Astrocyte of the cerebellum (primary cell): ENCODE measurements at regions not wholly inside any gene's neighbourhood (a gene's known extent, or its start where the extent isn't known, plus 50 kb on each side); places are given as distances from the start of the nearest gene placed in this dataset.

Experiments
- DNase-seq: peaks from one replicate; pipeline ENCODE4 v3.0.0-alpha.2; 2011; ENCODE audit warnings: low read depth
- H3K4me3 ChIP-seq: 2 replicates; pipeline ENCODE4 v1.5.1; 2011; ENCODE audit warnings: mild to moderate bottlenecking, low read depth, low read length, moderate library complexity
- CTCF ChIP-seq: IDR thresholded peaks from 2 replicates; pipeline ENCODE4 v1.5.1; 2012; ENCODE audit warnings: low read length, low read depth, moderate library complexity, mild to moderate bottlenecking; ENCODE audit errors: missing control alignments
- in situ Hi-C: cut with HindIII; loops from 2 replicates; pipeline ENCODE4 v1.10.0; 2017; ENCODE audit warnings: low sequenced_read_pairs

GRCh38 chr9:38162332-38163211 lies 93.5 kb upstream of the SHB start:
- no peak overlapping the region for H3K4me3 ChIP-seq
- in situ Hi-C loops = no loop called here
- DNase-seq = no peak
- TF ChIP-seq CTCF = no peak

GRCh38 chr9:38160613-38161215 lies 91.7 kb upstream of the SHB start:
- peak; percentile 11 for DNase-seq
- peak; percentile 77 for TF ChIP-seq CTCF
- in situ Hi-C loops = no loop called here
- H3K4me3 ChIP-seq = no peak overlapping the region

GRCh38 chr9:38159599-38159998 lies 90.6 kb upstream of the SHB start:
- DNase-seq = no peak
- no peak for TF ChIP-seq CTCF
- no peak overlapping the region for H3K4me3 ChIP-seq
- in situ Hi-C loops = no loop called here

GRCh38 chr9:38158628-38159027 lies 89.6 kb upstream of the SHB start:
- no peak for TF ChIP-seq CTCF
- in situ Hi-C loops = no loop called here
- no peak overlapping the region for H3K4me3 ChIP-seq
- no peak for DNase-seq

- no peak for TF ChIP-seq CTCF
- no peak overlapping the region for H3K4me3 ChIP-seq
- no peak for DNase-seq
- in situ Hi-C loops = no loop called here
Observed at GRCh38 chr9:38157711-38158110, 88.7 kb upstream of the SHB start.

- in situ Hi-C loops = no loop called here
- no peak for DNase-seq
Observed at GRCh38 chr9:38154501-38155421, 85.7 kb upstream of the SHB start.

More at GRCh38 chr9:38154501-38155421, 85.7 kb upstream of the SHB start:
- no peak for TF ChIP-seq CTCF
- no peak overlapping the region for H3K4me3 ChIP-seq
